GM19455 (cell line): ENCODE measurements at regions not wholly inside any gene's neighbourhood (a gene's known extent, or its start where the extent isn't known, plus 50 kb on each side); places are given as distances from the start of the nearest gene placed in this dataset.
A peak's percentile ranks its signal among the peaks of the same experiment; 100 is the strongest.

Experiments used
- ATAC-seq: cut with Tn5 transposase; IDR thresholded peaks from one replicate; pipeline ENCODE4 v1.9.1; 2021; ENCODE audit not compliant: unreplicated experiment

GRCh38 chr18:26705757-26706156 is 157.4 kb upstream of the KCTD1 start:
- ATAC-seq = no peak

- ATAC-seq = no peak
Measured at GRCh38 chr18:26703170-26703930, 155.0 kb upstream of the KCTD1 start.

GRCh38 chr18:26702086-26702485 is 153.7 kb upstream of the KCTD1 start:
- ATAC-seq = no peak

- ATAC-seq = no peak
Measured at GRCh38 chr18:26700728-26701127, 152.4 kb upstream of the KCTD1 start.

GRCh38 chr18:26700201-26700600 is 151.8 kb upstream of the KCTD1 start:
- no peak for ATAC-seq

GRCh38 chr18:26697186-26697884 is 149.0 kb upstream of the KCTD1 start:
- no peak for ATAC-seq

GRCh38 chr18:26696786-26697185 is 148.4 kb upstream of the KCTD1 start:
- no peak for ATAC-seq

- no peak for ATAC-seq
Measured at GRCh38 chr18:26696308-26696707, 148.0 kb upstream of the KCTD1 start.

GRCh38 chr18:26689226-26689879 is 141.0 kb upstream of the KCTD1 start:
- no peak for ATAC-seq

GRCh38 chr18:26686532-26686931 is 138.2 kb upstream of the KCTD1 start:
- ATAC-seq = no peak

- no peak for ATAC-seq
Measured at GRCh38 chr18:26685438-26686157, 137.2 kb upstream of the KCTD1 start.

- no peak for ATAC-seq
Measured at GRCh38 chr18:26677957-26678356, 129.6 kb upstream of the KCTD1 start.

- no peak for ATAC-seq
Measured at GRCh38 chr18:26667046-26667445, 118.7 kb upstream of the KCTD1 start.

GRCh38 chr18:26662996-26663395 is 114.6 kb upstream of the KCTD1 start:
- ATAC-seq = no peak

- no peak for ATAC-seq
Measured at GRCh38 chr18:26657631-26658581, 109.6 kb upstream of the KCTD1 start.

GRCh38 chr18:26656944-26657536 is 108.7 kb upstream of the KCTD1 start:
- peak; percentile 74 for ATAC-seq

- ATAC-seq = peak; percentile 25
Measured at GRCh38 chr18:26656431-26656943, 108.1 kb upstream of the KCTD1 start.

GRCh38 chr18:26655525-26656430 is 107.4 kb upstream of the KCTD1 start:
- ATAC-seq = no peak
